ENCODE measurements at regions not wholly inside any gene's neighbourhood (a gene's known extent, or its start where the extent isn't known, plus 50 kb on each side); places are given as distances from the start of the nearest gene placed in this dataset.

- no peak for DNase-seq (ENCODE audit: low read depth)
These were observed 96.4 kb upstream of the FMN2 start for GRCh38 chr1:239995281-239995680.

GRCh38 chr1:239997160-239997514, 94.5 kb upstream of the FMN2 start:
- no peak for DNase-seq (ENCODE audit: low read depth)

GRCh38 chr1:239997515-239998311, 94.0 kb upstream of the FMN2 start:
- no peak for DNase-seq (ENCODE audit: low read depth)

GRCh38 chr1:239998312-239998649, 93.4 kb upstream of the FMN2 start:
- DNase-seq (ENCODE audit: low read depth) = no peak

GRCh38 chr1:239999170-239999569, 92.5 kb upstream of the FMN2 start:
- DNase-seq (ENCODE audit: low read depth) = no peak

- DNase-seq (ENCODE audit: low read depth) = peak; percentile 62
These were observed 91.0 kb upstream of the FMN2 start for GRCh38 chr1:240000634-240001033.

- DNase-seq (ENCODE audit: low read depth) = no peak
These were observed 90.4 kb upstream of the FMN2 start for GRCh38 chr1:240001177-240001740.

GRCh38 chr1:240004086-240004749, 87.5 kb upstream of the FMN2 start:
- DNase-seq (ENCODE audit: low read depth) = no peak

- no peak for DNase-seq (ENCODE audit: low read depth)
These were observed 85.6 kb upstream of the FMN2 start for GRCh38 chr1:240005997-240006650.

- no peak for DNase-seq (ENCODE audit: low read depth)
These were observed 83.4 kb upstream of the FMN2 start for GRCh38 chr1:240008298-240008697.

- no peak for DNase-seq (ENCODE audit: low read depth)
These were observed 77.6 kb upstream of the FMN2 start for GRCh38 chr1:240014051-240014450.

GRCh38 chr1:240018617-240019016, 73.1 kb upstream of the FMN2 start:
- DNase-seq (ENCODE audit: low read depth) = no peak

GRCh38 chr1:240019524-240019923, 72.2 kb upstream of the FMN2 start:
- no peak for DNase-seq (ENCODE audit: low read depth)

- DNase-seq (ENCODE audit: low read depth) = no peak
These were observed 70.8 kb upstream of the FMN2 start for GRCh38 chr1:240020871-240021270.

GRCh38 chr1:240021709-240022108, 70.0 kb upstream of the FMN2 start:
- DNase-seq (ENCODE audit: low read depth) = no peak

GRCh38 chr1:240027059-240027462, 64.6 kb upstream of the FMN2 start:
- DNase-seq (ENCODE audit: low read depth) = peak; percentile 37

GRCh38 chr1:240029418-240029817, 62.3 kb upstream of the FMN2 start:
- no peak for DNase-seq (ENCODE audit: low read depth)

- DNase-seq (ENCODE audit: low read depth) = no peak
These were observed 61.4 kb upstream of the FMN2 start for GRCh38 chr1:240030236-240030635.

- DNase-seq (ENCODE audit: low read depth) = peak; percentile 91
These were observed 60.7 kb upstream of the FMN2 start for GRCh38 chr1:240031009-240031408.

GRCh38 chr1:240031414-240031813, 60.3 kb upstream of the FMN2 start:
- DNase-seq (ENCODE audit: low read depth) = peak; percentile 59

- DNase-seq (ENCODE audit: low read depth) = no peak
These were observed 58.3 kb upstream of the FMN2 start for GRCh38 chr1:240033406-240033805.

GRCh38 chr1:240036526-240036925, 55.2 kb upstream of the FMN2 start:
- no peak for DNase-seq (ENCODE audit: low read depth)

Measured in GM04504 (cell line).